HepG2 (cell line): ENCODE measurements at regions not wholly inside any gene's neighbourhood (a gene's known extent, or its start where the extent isn't known, plus 50 kb on each side); places are given as distances from the start of the nearest gene placed in this dataset.

Source experiments
- ATAC-seq: fragments of 200-7000 bp; cut with Tn5 transposase; 3 replicates; pipeline ENCODE4 v1.9.1; 2020; ENCODE audit warnings: mild to moderate bottlenecking, moderate library complexity
- BruUV-seq: library from RNA; stranded (reverse); fragments of 400-500 nt; replicated peaks from 2 replicates; lab custom pipeline; 2021; lab: Mats Ljungman, UMichigan
- CTCF ChIA-PET: fragments of 300-600 bp; formaldehyde crosslinking; extraction: SDS; loops from one replicate; lab custom pipeline; 2021; ENCODE audit warnings: low total read pairs, inconsistent platforms, low intra/inter-chr PET ratio; lab: Yijun Ruan, JAX
- POLR2A ChIA-PET: fragments of 350-600 bp; sonication (Branson Sonifier 250); formaldehyde crosslinking; loops from one replicate; lab custom pipeline; 2020; ENCODE audit warnings: antibody characterized with exemption, inconsistent platforms; lab: Yijun Ruan, JAX
- DNase-seq: peaks from one replicate; pipeline ENCODE4 v3.0.0-alpha.2; 2015; ENCODE audit warnings: low spot score
- FAIRE-seq: peaks from 3 replicates; lab custom pipeline; 2011; peaks lifted over from hg19 to GRCh38; lab: Jason Lieb, UNC
- H2AFZ ChIP-seq: one replicate; pipeline ENCODE4 v1.6.1; 2011; ENCODE audit warnings: low read length, inconsistent platforms
- H3K27ac ChIP-seq: fragments of 300-600 bp; 3 replicates; pipeline ENCODE4 v1.8.0; 2011; ENCODE audit warnings: mixed run types, mild to moderate bottlenecking, mixed read lengths, low read length, inconsistent platforms; ENCODE audit not compliant: insufficient read depth; ENCODE audit errors: extremely low read length
- H3K27me3 ChIP-seq, 2 experiments: fragments of 200-600 bp in 1 of 2; 2 replicates in 1 of 2; 3 replicates in 1 of 2; pipeline versions ENCODE4 v1.6.0 to v1.8.0; 2011; ENCODE audit warnings: low read length in 2 of 2, mild to moderate bottlenecking in 2 of 2, moderate library complexity in 2 of 2, inconsistent platforms in 1 of 2; ENCODE audit not compliant: insufficient read depth in 2 of 2, control insufficient read depth in 1 of 2
- H3K36me3 ChIP-seq, 2 experiments: fragments of 200-600 bp in 1 of 2; replicated peaks in 1 of 2; 2 replicates in 1 of 2; 3 replicates in 1 of 2; pipeline versions ENCODE4 v1.5.1 to v1.8.0; 2011; ENCODE audit warnings: low read length in 2 of 2, inconsistent platforms in 1 of 2; ENCODE audit not compliant: insufficient read depth in 2 of 2, control insufficient read depth in 1 of 2
- H3K4me1 ChIP-seq: 2 replicates; pipeline ENCODE4 v1.5.1; 2012; ENCODE audit warnings: low read length, inconsistent platforms; ENCODE audit not compliant: insufficient read depth
- H3K4me2 ChIP-seq: 2 replicates; pipeline ENCODE4 v1.6.0; 2011; ENCODE audit warnings: low read depth, low read length, inconsistent platforms
- H3K4me3 ChIP-seq, 3 experiments: fragments of 200-600 bp in 1 of 3; sonication (generic), shearing (Covaris generic) in 1 of 3; replicated peaks in 1 of 3; 2 replicates each; pipeline ENCODE4 v1.5.1; 2011 to 2016; ENCODE audit warnings: low read length in 3 of 3, inconsistent platforms in 2 of 3, low read depth in 2 of 3, mild to moderate bottlenecking in 2 of 3, control low read depth in 1 of 3, mixed read lengths in 1 of 3; ENCODE audit not compliant: insufficient read depth in 1 of 3
- H3K79me2 ChIP-seq: one replicate; pipeline ENCODE4 v1.6.1; 2011; ENCODE audit warnings: low read length, inconsistent platforms; ENCODE audit not compliant: insufficient read depth
- H3K9ac ChIP-seq: 2 replicates; pipeline ENCODE4 v1.6.0; 2011; ENCODE audit warnings: mild to moderate bottlenecking, low read depth, low read length, inconsistent platforms; ENCODE audit not compliant: insufficient read depth
- H3K9me3 ChIP-seq: 2 replicates; pipeline ENCODE4 v1.5.1; 2012; ENCODE audit warnings: mild to moderate bottlenecking, low read length
- H4K20me1 ChIP-seq: 2 replicates; pipeline ENCODE4 v1.6.0; 2011; ENCODE audit warnings: inconsistent platforms, mild to moderate bottlenecking, low read length, moderate library complexity; ENCODE audit not compliant: insufficient read depth
- ATF7-NPFF ChIP-seq: sonication (generic); formaldehyde crosslinking; IDR thresholded peaks from 2 replicates; pipeline ENCODE4 v1.8.1; 2023; ENCODE audit warnings: mild to moderate bottlenecking, low read depth, missing genetic modification reagents, moderate library complexity
- CHD2 ChIP-seq: IDR thresholded peaks from 2 replicates; pipeline ENCODE4 v1.6.1; 2011; ENCODE audit warnings: low read depth, low read length, improper control_type of control experiment
- FOXC1 ChIP-seq: sonication (generic); formaldehyde crosslinking; IDR thresholded peaks from 2 replicates; pipeline ENCODE4 v1.8.0; 2022; ENCODE audit warnings: mild to moderate bottlenecking, missing genetic modification reagents, borderline replicate concordance
- HIVEP1 ChIP-seq: sonication (generic); formaldehyde crosslinking; IDR thresholded peaks from 2 replicates; pipeline ENCODE4 v1.4.0; 2020; ENCODE audit warnings: mild to moderate bottlenecking, missing genetic modification reagents
- KDM6A ChIP-seq: IDR thresholded peaks from 2 replicates; pipeline ENCODE4 v1.6.1; 2016; ENCODE audit warnings: low read depth
- KMT2B ChIP-seq: IDR thresholded peaks from 2 replicates; pipeline ENCODE4 v1.6.1; 2016; ENCODE audit warnings: missing genetic modification reagents, missing compliant biosample characterization
- MEF2D ChIP-seq: sonication (generic); formaldehyde crosslinking; IDR thresholded peaks from 2 replicates; pipeline ENCODE4 v1.5.1; 2020; ENCODE audit warnings: mild to moderate bottlenecking, missing genetic modification reagents
- ZNF24 ChIP-seq: fragments of 450-650 bp; IDR thresholded peaks from 2 replicates; pipeline ENCODE4 v1.6.1; 2017; ENCODE audit warnings: antibody characterized with exemption, mild to moderate bottlenecking
- ZNF282 ChIP-seq: fragments of 450-650 bp; IDR thresholded peaks from 2 replicates; pipeline ENCODE4 v1.6.1; 2018; ENCODE audit not compliant: partially characterized antibody
- ZNF326 ChIP-seq: sonication (generic); formaldehyde crosslinking; IDR thresholded peaks from 2 replicates; pipeline ENCODE4 v1.4.0; 2020; ENCODE audit warnings: missing genetic modification reagents, borderline replicate concordance
- ZNF83 ChIP-seq: sonication (generic); formaldehyde crosslinking; IDR thresholded peaks from 2 replicates; pipeline ENCODE4 v1.4.0; 2020; ENCODE audit warnings: missing genetic modification reagents, mild to moderate bottlenecking, borderline replicate concordance
- WGBS: methylation state at CpG from one replicate; pipeline ENCODE4 v1.1.6; 2017; ENCODE audit warnings: low lambda C conversion rate; 5-methylcytosine and 5-hydroxymethylcytosine counted together
- in situ Hi-C: cut with HindIII; loops from 2 replicates; pipeline ENCODE4 v1.10.0; 2017; ENCODE audit warnings: low pct_unique_long_range_greater_than_20kb; ENCODE audit not compliant: extremely low pct_ligation_motif_present
- intact Hi-C: fragments of 100-400 bp; cut with micrococcal nuclease; formaldehyde crosslinking; loops from one replicate; pipeline ENCODE4 v1.10.0; 2022; ENCODE audit not compliant: unreplicated experiment
- TF ChIP-seq, protein P1 (sequence below): sonication (generic); formaldehyde crosslinking; IDR thresholded peaks from 2 replicates; pipeline ENCODE4 v1.4.0; 2020; ENCODE audit warnings: missing genetic modification reagents, borderline replicate concordance
- TF ChIP-seq, protein P2 (sequence below): sonication (generic); formaldehyde crosslinking; conservative IDR thresholded peaks from 2 replicates; pipeline ENCODE4 v1.4.0; 2020; ENCODE audit warnings: missing genetic modification reagents

DNA sequence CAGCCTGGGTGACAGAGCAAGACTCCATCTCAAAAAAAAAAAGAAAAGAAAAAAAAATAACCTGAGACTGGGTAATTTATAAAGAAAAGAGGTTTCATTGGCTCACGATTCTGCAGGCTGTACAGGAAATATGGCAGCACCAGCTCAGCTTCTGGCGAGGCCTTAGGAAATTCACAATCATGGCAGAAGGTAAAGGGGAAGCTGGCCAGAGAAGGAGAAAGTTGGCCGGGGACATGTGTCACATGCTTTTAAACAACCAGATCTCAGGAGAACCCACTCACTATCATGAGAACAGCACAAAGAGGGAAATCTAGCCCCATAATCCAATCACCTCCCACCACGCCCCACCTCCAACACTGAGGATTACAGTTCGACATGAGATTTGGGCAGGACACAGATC is 125.3 kb downstream of the DISP1 start:
- no peak for TF ChIP-seq ATF7-NPFF (CRISPR knock-in tag)
- no peak for TF ChIP-seq ZNF282
- TF ChIP-seq ZNF326 (CRISPR knock-in tag) = no peak
- TF ChIP-seq, protein P1, sequence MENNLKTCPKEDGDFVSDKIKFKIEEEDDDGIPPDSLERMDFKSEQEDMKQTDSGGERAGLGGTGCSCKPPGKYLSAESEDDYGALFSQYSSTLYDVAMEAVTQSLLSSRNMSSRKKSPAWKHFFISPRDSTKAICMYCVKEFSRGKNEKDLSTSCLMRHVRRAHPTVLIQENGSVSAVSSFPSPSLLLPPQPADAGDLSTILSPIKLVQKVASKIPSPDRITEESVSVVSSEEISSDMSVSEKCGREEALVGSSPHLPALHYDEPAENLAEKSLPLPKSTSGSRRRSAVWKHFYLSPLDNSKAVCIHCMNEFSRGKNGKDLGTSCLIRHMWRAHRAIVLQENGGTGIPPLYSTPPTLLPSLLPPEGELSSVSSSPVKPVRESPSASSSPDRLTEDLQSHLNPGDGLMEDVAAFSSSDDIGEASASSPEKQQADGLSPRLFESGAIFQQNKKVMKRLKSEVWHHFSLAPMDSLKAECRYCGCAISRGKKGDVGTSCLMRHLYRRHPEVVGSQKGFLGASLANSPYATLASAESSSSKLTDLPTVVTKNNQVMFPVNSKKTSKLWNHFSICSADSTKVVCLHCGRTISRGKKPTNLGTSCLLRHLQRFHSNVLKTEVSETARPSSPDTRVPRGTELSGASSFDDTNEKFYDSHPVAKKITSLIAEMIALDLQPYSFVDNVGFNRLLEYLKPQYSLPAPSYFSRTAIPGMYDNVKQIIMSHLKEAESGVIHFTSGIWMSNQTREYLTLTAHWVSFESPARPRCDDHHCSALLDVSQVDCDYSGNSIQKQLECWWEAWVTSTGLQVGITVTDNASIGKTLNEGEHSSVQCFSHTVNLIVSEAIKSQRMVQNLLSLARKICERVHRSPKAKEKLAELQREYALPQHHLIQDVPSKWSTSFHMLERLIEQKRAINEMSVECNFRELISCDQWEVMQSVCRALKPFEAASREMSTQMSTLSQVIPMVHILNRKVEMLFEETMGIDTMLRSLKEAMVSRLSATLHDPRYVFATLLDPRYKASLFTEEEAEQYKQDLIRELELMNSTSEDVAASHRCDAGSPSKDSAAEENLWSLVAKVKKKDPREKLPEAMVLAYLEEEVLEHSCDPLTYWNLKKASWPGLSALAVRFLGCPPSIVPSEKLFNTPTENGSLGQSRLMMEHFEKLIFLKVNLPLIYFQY (CRISPR knock-in tag) = no peak
- TF ChIP-seq ZNF83 (CRISPR knock-in tag) = no peak
- TF ChIP-seq ZNF24 = no peak
- no peak for TF ChIP-seq HIVEP1
- no peak for TF ChIP-seq MEF2D (CRISPR knock-in tag)
- no peak for TF ChIP-seq KDM6A (CRISPR knock-in tag)
- no peak for TF ChIP-seq FOXC1 (CRISPR knock-in tag)
- TF ChIP-seq, protein P2, sequence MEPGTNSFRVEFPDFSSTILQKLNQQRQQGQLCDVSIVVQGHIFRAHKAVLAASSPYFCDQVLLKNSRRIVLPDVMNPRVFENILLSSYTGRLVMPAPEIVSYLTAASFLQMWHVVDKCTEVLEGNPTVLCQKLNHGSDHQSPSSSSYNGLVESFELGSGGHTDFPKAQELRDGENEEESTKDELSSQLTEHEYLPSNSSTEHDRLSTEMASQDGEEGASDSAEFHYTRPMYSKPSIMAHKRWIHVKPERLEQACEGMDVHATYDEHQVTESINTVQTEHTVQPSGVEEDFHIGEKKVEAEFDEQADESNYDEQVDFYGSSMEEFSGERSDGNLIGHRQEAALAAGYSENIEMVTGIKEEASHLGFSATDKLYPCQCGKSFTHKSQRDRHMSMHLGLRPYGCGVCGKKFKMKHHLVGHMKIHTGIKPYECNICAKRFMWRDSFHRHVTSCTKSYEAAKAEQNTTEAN (CRISPR knock-in tag) = no peak
- TF ChIP-seq CHD2 = no peak
- TF ChIP-seq KMT2B (CRISPR knock-in tag) = no peak
- TF ChIP-seq, all 625 proteins: peak for 0
- no peak for ATAC-seq
- Histone ChIP-seq H3K79me2 (no peaks in the 10 kb centered on the region), H3K9ac (no peak overlapping the region), H3K36me3 (no peaks in the 10 kb centered on the region), H4K20me1 (no peaks in the 10 kb centered on the region), H2AFZ (no peak overlapping the region), H3K4me1 (no peaks in the 10 kb centered on the region), H3K27me3 (no peaks in the 10 kb centered on the region), H3K4me2 (no peak overlapping the region), H3K27ac (no peak overlapping the region), H3K4me3 (no peak overlapping the region), H3K9me3 (no peaks in the 10 kb centered on the region)
- in situ Hi-C loops (no loop called here), intact Hi-C loops (no loop called here)
- POLR2A ChIA-PET = no interaction called here
- FAIRE-seq = no peak
- no TSS peak for BruUV-seq
- no peak for DNase-seq
- CTCF ChIA-PET = no interaction called here
- WGBS = 92% methylated on average over 5 of the region's 5 CpGs
